Chondrocyte (in vitro differentiated cells): ENCODE measurements at regions not wholly inside any gene's neighbourhood (a gene's known extent, or its start where the extent isn't known, plus 50 kb on each side); places are given as distances from the start of the nearest gene placed in this dataset.

Experiments used
- DNase-seq: peaks from one replicate; pipeline ENCODE4 v3.0.0; 2021; ENCODE audit warnings: mixed read lengths, low spot score
- H3K27ac Mint-ChIP-seq: one replicate; pipeline ENCODE4 v1.8.0; 2021; ENCODE audit warnings: mild to moderate bottlenecking, moderate library complexity, mixed read lengths; ENCODE audit not compliant: unreplicated experiment
- H3K27me3 Mint-ChIP-seq: 2 replicates; pipeline ENCODE4 v1.8.0; 2021; ENCODE audit warnings: low read depth, mixed read lengths
- H3K36me3 Mint-ChIP-seq: 2 replicates; pipeline ENCODE4 v1.8.0; 2021; ENCODE audit warnings: low read depth, mixed read lengths
- H3K4me1 Mint-ChIP-seq: 2 replicates; pipeline ENCODE4 v1.8.0; 2021; ENCODE audit warnings: low read depth, mild to moderate bottlenecking, mixed read lengths
- H3K4me3 Mint-ChIP-seq: one replicate; pipeline ENCODE4 v1.8.0; 2021; ENCODE audit warnings: mild to moderate bottlenecking, moderate library complexity, mixed read lengths; ENCODE audit not compliant: unreplicated experiment
- H3K9me3 Mint-ChIP-seq: 2 replicates; pipeline ENCODE4 v1.8.0; 2021; ENCODE audit warnings: low read depth, mixed read lengths
- CTCF ChIP-seq: fragments of 200-600 bp; sonication (generic); IDR thresholded peaks from 2 replicates; pipeline ENCODE4 v1.5.0; 2021; ENCODE audit warnings: antibody characterized with exemption, mild to moderate bottlenecking, moderate library complexity

GRCh38 chr6:110552901-110553641 is 76.7 kb upstream of the SLC22A16 start:
- TF ChIP-seq CTCF, result no peak
- Mint-ChIP-seq H3K4me3 (no peak overlapping the region), H3K4me1 (no peaks in the 10 kb centered on the region), H3K36me3 (no peaks in the 10 kb centered on the region), H3K9me3 (peaks cover 21% of the 10 kb centered on the region), H3K27me3 (no peaks in the 10 kb centered on the region), H3K27ac (no peak overlapping the region)
- DNase-seq, result no peak

GRCh38 chr6:110552076-110552475 is 75.7 kb upstream of the SLC22A16 start:
- Mint-ChIP-seq H3K4me3 (no peak overlapping the region), H3K4me1 (peaks cover 9% of the 10 kb centered on the region), H3K27ac (no peak overlapping the region), H3K9me3 (peaks cover 21% of the 10 kb centered on the region), H3K27me3 (no peaks in the 10 kb centered on the region), H3K36me3 (no peaks in the 10 kb centered on the region)
- TF ChIP-seq CTCF, result no peak
- no peak for DNase-seq

- peaks cover 21% of the 10 kb centered on the region for H3K9me3 Mint-ChIP-seq
- H3K27ac Mint-ChIP-seq, result no peak overlapping the region
- H3K4me3 Mint-ChIP-seq, result no peak overlapping the region
- TF ChIP-seq CTCF, result no peak
- DNase-seq, result no peak
- H3K4me1 Mint-ChIP-seq, result peaks cover 9% of the 10 kb centered on the region
- no peaks in the 10 kb centered on the region for H3K36me3 Mint-ChIP-seq
- no peaks in the 10 kb centered on the region for H3K27me3 Mint-ChIP-seq
These were observed 74.7 kb upstream of the SLC22A16 start for GRCh38 chr6:110551088-110551487.

- Mint-ChIP-seq H3K27ac (no peak overlapping the region), H3K36me3 (no peaks in the 10 kb centered on the region), H3K4me1 (peaks cover 9% of the 10 kb centered on the region), H3K4me3 (no peak overlapping the region), H3K27me3 (no peaks in the 10 kb centered on the region), H3K9me3 (peaks cover 19% of the 10 kb centered on the region)
- no peak for DNase-seq
- TF ChIP-seq CTCF, result no peak
These were observed 73.9 kb upstream of the SLC22A16 start for GRCh38 chr6:110550353-110550752.

- Mint-ChIP-seq H3K36me3 (peaks cover 3% of the 10 kb centered on the region), H3K27ac (no peak overlapping the region), H3K4me3 (no peak overlapping the region), H3K9me3 (peaks cover 22% of the 10 kb centered on the region), H3K4me1 (peaks cover 9% of the 10 kb centered on the region), H3K27me3 (no peaks in the 10 kb centered on the region)
- DNase-seq, result no peak
- TF ChIP-seq CTCF, result no peak
These were observed 72.9 kb upstream of the SLC22A16 start for GRCh38 chr6:110549277-110549676.
